B cell (primary cell): ENCODE measurements at regions not wholly inside any gene's neighbourhood (a gene's known extent, or its start where the extent isn't known, plus 50 kb on each side); places are given as distances from the start of the nearest gene placed in this dataset.
"Not testable (repeated sequence)": the region's sequence is repeated elsewhere in the genome, so short reads cannot be mapped to it uniquely, and the experiment has no call there.

Experiments
- ATAC-seq: fragments of 200-7000 bp; cut with Tn5 transposase; one replicate; pipeline ENCODE4 v1.10.0; 2021; ENCODE audit warnings: low read depth, mild to moderate bottlenecking, moderate number of reproducible peaks, moderate library complexity
- CTCF ChIA-PET: fragments of 350-600 bp; sonication (Branson Sonifier 250); formaldehyde crosslinking; loops from one replicate; lab custom pipeline; 2021; ENCODE audit warnings: antibody characterized with exemption, inconsistent platforms; lab: Charles Lee
- POLR2A ChIA-PET: fragments of 350-600 bp; sonication (Branson Sonifier 250); formaldehyde crosslinking; loops from one replicate; lab custom pipeline; 2021; ENCODE audit warnings: antibody characterized with exemption; lab: Charles Lee
- DNase-seq: peaks from one replicate; pipeline ENCODE4 v3.0.0; 2013
- H2AFZ ChIP-seq: 2 replicates; pipeline ENCODE4 v1.6.1; 2012; ENCODE audit warnings: mild to moderate bottlenecking, low read depth, low read length; ENCODE audit not compliant: insufficient read depth, poor library complexity, severe bottlenecking
- H3K27ac ChIP-seq, 2 donors: 1 replicate in 1 of 2; 2 replicates in 1 of 2; pipeline ENCODE4 v1.5.1; 2012 to 2013; ENCODE audit warnings: low read length in 2 of 2, mild to moderate bottlenecking in 2 of 2, moderate library complexity in 1 of 2
- H3K27me3 ChIP-seq, 4 experiments: fragments of 200-600 bp in 1 of 4; sonication (generic) in 1 of 4; replicated peaks in 1 of 4; 1 replicate in 2 of 4; 2 replicates in 2 of 4; pipeline versions ENCODE4 v1.6.1 to v1.7.0; 2013 to 2016; ENCODE audit warnings: low read length in 3 of 4, mild to moderate bottlenecking in 2 of 4, mixed read lengths in 1 of 4, moderate library complexity in 1 of 4; ENCODE audit not compliant: insufficient read depth in 4 of 4, control insufficient read depth in 3 of 4; ENCODE audit errors: control extremely low read depth in 1 of 4
- H3K36me3 ChIP-seq, 2 experiments: replicated peaks in 1 of 2; 1 replicate in 1 of 2; 2 replicates in 1 of 2; pipeline versions ENCODE4 v1.6.1 to v1.7.1; 2013; ENCODE audit warnings: low read length in 1 of 2; ENCODE audit not compliant: insufficient read depth in 2 of 2, control insufficient read depth in 1 of 2; ENCODE audit errors: control extremely low read depth in 1 of 2, extremely low read depth in 1 of 2
- H3K4me1 ChIP-seq, 2 donors: fragments of 200-600 bp in 1 of 2; sonication (generic) in 1 of 2; 1 replicate in 1 of 2; 2 replicates in 1 of 2; pipeline versions ENCODE4 v1.5.1 to v1.6.1; 2013 to 2017; ENCODE audit warnings: low read length in 2 of 2; ENCODE audit not compliant: control insufficient read depth in 2 of 2, insufficient read depth in 2 of 2
- H3K4me2 ChIP-seq: replicated peaks from 2 replicates; pipeline ENCODE3; 2012; ENCODE audit warnings: mild to moderate bottlenecking, low read depth, low read length; ENCODE audit not compliant: poor library complexity, severe bottlenecking
- H3K4me3 ChIP-seq, 5 experiments: fragments of 200-600 bp in 1 of 5; sonication (generic) in 1 of 5; 1 replicate in 3 of 5; 2 replicates in 2 of 5; pipeline versions ENCODE4 v1.5.1 to v1.7.0; 2011 to 2016; ENCODE audit warnings: low read length in 4 of 5, mild to moderate bottlenecking in 4 of 5, low read depth in 2 of 5, control low read depth in 1 of 5, moderate library complexity in 1 of 5; ENCODE audit not compliant: insufficient read depth in 1 of 5; ENCODE audit errors: control extremely low read depth in 1 of 5, extremely low read depth in 1 of 5
- H3K79me2 ChIP-seq: fragments of 200-600 bp; sonication (generic); one replicate; pipeline ENCODE4 v1.6.0; 2016; ENCODE audit warnings: low read length; ENCODE audit not compliant: control insufficient read depth, insufficient read depth
- H3K9ac ChIP-seq: fragments of 200-600 bp; sonication (generic); 2 replicates; pipeline ENCODE4 v1.6.1; 2017; ENCODE audit warnings: mild to moderate bottlenecking, low read length, moderate library complexity
- H3K9me3 ChIP-seq, 3 donors: one replicate each; pipeline versions ENCODE4 v1.6.1 to v1.7.1; 2013; ENCODE audit warnings: low read length in 2 of 3; ENCODE audit not compliant: control insufficient read depth in 2 of 3, insufficient read depth in 1 of 3; ENCODE audit errors: control extremely low read depth in 1 of 3
- H4K20me1 ChIP-seq: 2 replicates; pipeline ENCODE4 v1.6.0; 2012; ENCODE audit warnings: mild to moderate bottlenecking, low read length; ENCODE audit not compliant: insufficient read depth, control insufficient read depth, poor library complexity, severe bottlenecking
- H3K27ac Mint-ChIP-seq: one replicate; pipeline ENCODE4 v1.8.0; 2021; ENCODE audit warnings: mixed read lengths
- H3K27me3 Mint-ChIP-seq: one replicate; pipeline ENCODE4 v1.8.0; 2021; ENCODE audit warnings: mixed read lengths
- H3K4me1 Mint-ChIP-seq: one replicate; pipeline ENCODE4 v1.8.0; 2021; ENCODE audit warnings: mixed read lengths
- H3K4me3 Mint-ChIP-seq: one replicate; pipeline ENCODE4 v1.8.0; 2021; ENCODE audit warnings: mixed read lengths
- H3K9me3 Mint-ChIP-seq: one replicate; pipeline ENCODE4 v1.8.0; 2022; ENCODE audit warnings: mixed read lengths; ENCODE audit not compliant: insufficient read depth
- WGBS: methylation state at CpG from one replicate; pipeline ENCODE4 v1.1.5; 2013; ENCODE audit warnings: missing lambda C conversion rate; ENCODE audit not compliant: insufficient coverage; 5-methylcytosine and 5-hydroxymethylcytosine counted together
- intact Hi-C: fragments of 100-400 bp; cut with micrococcal nuclease; formaldehyde crosslinking; loops from one replicate; pipeline ENCODE4 v1.10.0; 2022

- H2AFZ ChIP-seq, CTCF ChIA-PET, DNase-seq, ATAC-seq, H3K27ac ChIP-seq, intact Hi-C loops, H3K4me3 Mint-ChIP-seq, H3K4me3 ChIP-seq, H3K4me1 Mint-ChIP-seq, H4K20me1 ChIP-seq, POLR2A ChIA-PET, H3K4me2 ChIP-seq, H3K27me3 ChIP-seq, H3K4me1 ChIP-seq, H3K27me3 Mint-ChIP-seq, H3K27ac Mint-ChIP-seq, H3K9me3 ChIP-seq, H3K79me2 ChIP-seq, H3K36me3 ChIP-seq, H3K9me3 Mint-ChIP-seq, H3K9ac ChIP-seq: not testable (repeated sequence)
- WGBS: no CpG with 5 or more reads among the region's 25 CpGs
Observed at GRCh38 chr6:26720663-26721218, 61.2 kb upstream of the ZNF322 start.

DNA sequence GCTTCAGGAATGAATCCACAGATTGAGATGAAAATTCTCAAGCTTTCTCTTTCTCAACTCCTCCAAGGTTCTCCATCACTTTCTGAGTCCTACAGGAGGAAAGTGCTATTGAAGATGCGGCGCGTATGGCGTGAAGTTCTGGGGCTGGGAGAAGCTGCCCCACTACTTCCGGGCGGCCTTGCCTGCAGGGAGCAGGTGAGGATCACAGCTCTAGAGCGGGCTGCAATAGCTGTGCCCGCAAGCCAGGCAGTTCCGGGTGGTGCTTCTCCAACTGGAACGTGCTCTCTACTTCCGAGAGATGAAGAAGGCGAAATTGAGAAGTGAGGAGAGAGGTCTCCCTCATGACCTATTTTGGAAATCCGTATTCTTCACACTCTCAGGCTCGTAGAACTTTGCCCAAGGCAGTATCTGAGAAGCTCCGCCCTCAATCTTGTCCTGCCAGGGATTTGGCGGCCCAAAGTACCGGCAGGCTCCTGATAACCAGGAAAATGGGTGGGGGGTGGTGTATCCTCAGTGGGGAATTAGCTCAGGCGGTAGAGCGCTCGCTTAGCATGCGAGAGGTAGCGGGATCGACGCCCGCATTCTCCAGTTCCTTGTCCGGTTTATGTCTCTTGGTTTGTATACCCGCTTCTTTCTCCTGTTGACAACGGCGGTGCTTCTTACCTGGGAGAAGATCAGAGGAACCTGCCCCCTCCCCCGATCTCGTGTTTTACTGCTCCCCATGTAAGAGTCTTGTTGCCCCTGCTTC lies 70.6 kb upstream of the ZNF322 start:
- H3K27ac Mint-ChIP-seq, H3K4me1 ChIP-seq, H3K9ac ChIP-seq, H3K27me3 ChIP-seq, H3K9me3 Mint-ChIP-seq, ATAC-seq, H3K27me3 Mint-ChIP-seq, H3K27ac ChIP-seq, H3K4me2 ChIP-seq, CTCF ChIA-PET, H3K4me3 ChIP-seq, H3K9me3 ChIP-seq, H3K79me2 ChIP-seq, intact Hi-C loops, H2AFZ ChIP-seq, POLR2A ChIA-PET, H3K4me1 Mint-ChIP-seq, H3K4me3 Mint-ChIP-seq, H4K20me1 ChIP-seq, H3K36me3 ChIP-seq, DNase-seq: not testable (repeated sequence)
- no CpG with 5 or more reads among the region's 31 CpGs for WGBS

DNA sequence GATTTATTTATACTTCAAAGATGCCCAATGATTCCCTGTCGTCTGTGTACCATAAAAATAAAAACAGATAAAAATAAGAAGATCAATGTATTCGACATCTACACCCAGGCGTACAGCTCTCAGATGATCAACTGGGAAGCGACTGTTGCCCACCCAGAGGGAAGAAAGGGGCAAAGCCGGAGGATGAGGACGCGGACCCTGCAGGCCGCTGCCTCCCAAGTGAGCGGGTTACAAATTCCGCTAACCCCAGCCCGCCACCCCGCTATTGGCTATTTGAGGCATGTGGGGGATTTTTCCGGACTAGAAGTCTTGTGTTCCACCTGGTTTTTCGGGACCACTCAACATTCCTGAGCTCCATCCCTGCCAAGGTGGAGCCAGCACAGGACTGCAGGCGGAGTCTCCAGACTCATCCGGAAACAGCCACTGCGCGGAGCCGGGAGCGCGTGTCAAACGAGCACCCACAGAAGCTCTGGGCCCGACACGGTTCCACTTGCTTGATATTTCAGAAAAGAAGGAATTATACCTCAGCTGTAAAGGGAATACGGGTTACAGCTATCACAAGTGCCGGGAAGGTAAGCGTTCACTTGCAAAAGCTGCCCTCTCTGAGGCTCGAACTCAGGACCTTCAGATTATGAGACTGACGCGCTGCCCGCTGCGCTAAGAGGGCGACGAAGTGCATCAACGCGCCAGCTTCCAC lies 75.4 kb upstream of the ZNF322 start:
- H3K9me3 Mint-ChIP-seq, DNase-seq, H3K9ac ChIP-seq, H3K4me3 Mint-ChIP-seq, ATAC-seq, H3K9me3 ChIP-seq, H3K27me3 ChIP-seq, intact Hi-C loops, H3K27ac ChIP-seq, H3K4me2 ChIP-seq, H4K20me1 ChIP-seq, POLR2A ChIA-PET, H3K79me2 ChIP-seq, H3K4me1 Mint-ChIP-seq, H3K36me3 ChIP-seq, H3K4me1 ChIP-seq, H3K27ac Mint-ChIP-seq, H2AFZ ChIP-seq, CTCF ChIA-PET, H3K27me3 Mint-ChIP-seq, H3K4me3 ChIP-seq: not testable (repeated sequence)
- no CpG with 5 or more reads among the region's 36 CpGs for WGBS
